GM12878 (cell line): ENCODE measurements at regions not wholly inside any gene's neighbourhood (a gene's known extent, or its start where the extent isn't known, plus 50 kb on each side); places are given as distances from the start of the nearest gene placed in this dataset.

Experiments
- ATAC-seq: fragments of 200-7000 bp; cut with Tn5 transposase; 3 replicates; pipeline ENCODE4 v1.9.1; 2020; ENCODE audit warnings: mild to moderate bottlenecking, moderate library complexity
- BruUV-seq: library from RNA; stranded (reverse); fragments of 400-500 nt; replicated peaks from 2 replicates; lab custom pipeline; 2021; lab: Mats Ljungman, UMichigan
- CTCF ChIA-PET: fragments of 300-600 bp; sonication (Branson Sonifier 250); formaldehyde crosslinking; extraction: SDS; loops from one replicate; lab custom pipeline; 2021; ENCODE audit warnings: inconsistent platforms; lab: Yijun Ruan, JAX
- POLR2A ChIA-PET: fragments of 350-600 bp; formaldehyde crosslinking; extraction: SDS; loops from one replicate; lab custom pipeline; 2021; ENCODE audit warnings: inconsistent platforms; lab: Charles Lee
- RAD21 ChIA-PET: fragments of 300-600 bp; sonication (Branson Sonifier 250); formaldehyde crosslinking; loops from one replicate; lab custom pipeline; 2023; ENCODE audit warnings: antibody characterized with exemption; ENCODE audit not compliant: unreplicated experiment; lab: Charles Lee
- SMC1A ChIA-PET: fragments of 300-600 bp; sonication (Branson Sonifier 250); formaldehyde crosslinking; loops from one replicate; lab custom pipeline; 2023; ENCODE audit not compliant: unreplicated experiment, uncharacterized antibody; lab: Charles Lee
- DNase-seq: peaks from one replicate; pipeline ENCODE4 v3.0.0-alpha.2; 2011; ENCODE audit warnings: low read depth, low spot score
- FAIRE-seq: peaks from 3 replicates; lab custom pipeline; 2011; peaks lifted over from hg19 to GRCh38; lab: Jason Lieb, UNC
- H2AFZ ChIP-seq: 2 replicates; pipeline ENCODE4 v1.6.0; 2011; ENCODE audit warnings: low read depth, low read length, control low read depth; ENCODE audit not compliant: control insufficient read depth
- H3K27ac ChIP-seq: 2 replicates; pipeline ENCODE4 v1.5.1; 2011; ENCODE audit warnings: control low read depth; ENCODE audit not compliant: control insufficient read depth, insufficient read depth
- H3K27me3 ChIP-seq, 2 experiments: replicated peaks in 1 of 2; 2 replicates each; pipeline versions ENCODE4 v1.6.0 to v1.6.1; 2011; ENCODE audit warnings: low read length in 1 of 2; ENCODE audit not compliant: control insufficient read depth in 2 of 2, insufficient read depth in 2 of 2
- H3K36me3 ChIP-seq, 2 experiments: 2 replicates each; pipeline ENCODE4 v1.5.1; 2011; ENCODE audit warnings: low read length in 1 of 2; ENCODE audit not compliant: control insufficient read depth in 2 of 2, insufficient read depth in 2 of 2
- H3K4me1 ChIP-seq: 2 replicates; pipeline ENCODE4 v1.6.1; 2011; ENCODE audit warnings: mild to moderate bottlenecking, low read length, moderate library complexity, mixed read lengths; ENCODE audit not compliant: control insufficient read depth, insufficient read depth
- H3K4me2 ChIP-seq: 2 replicates; pipeline ENCODE4 v1.6.0; 2011; ENCODE audit warnings: control low read depth; ENCODE audit not compliant: control insufficient read depth, insufficient read depth
- H3K4me3 ChIP-seq: fragments of 200-600 bp; sonication (generic); 2 replicates; pipeline ENCODE4 v1.5.1; 2016
- H3K79me2 ChIP-seq: 2 replicates; pipeline ENCODE4 v1.6.0; 2011; ENCODE audit warnings: low read length; ENCODE audit not compliant: control insufficient read depth, insufficient read depth
- H3K9ac ChIP-seq: 2 replicates; pipeline ENCODE4 v1.8.0; 2011; ENCODE audit warnings: low read length, control low read depth, mixed read lengths; ENCODE audit not compliant: control insufficient read depth, insufficient read depth
- H3K9me3 ChIP-seq: replicated peaks from 3 replicates; pipeline ENCODE4 v1.5.1; 2011; ENCODE audit warnings: mild to moderate bottlenecking, low read length; ENCODE audit not compliant: control insufficient read depth, insufficient read depth
- H4K20me1 ChIP-seq: 2 replicates; pipeline ENCODE4 v1.6.0; 2011; ENCODE audit not compliant: control insufficient read depth, insufficient read depth
- BCL11A ChIP-seq: IDR thresholded peaks from 2 replicates; pipeline ENCODE4 v1.6.1; 2011; ENCODE audit warnings: low read depth, low read length
- CBX5 ChIP-seq: sonication (generic); IDR thresholded peaks from 2 replicates; pipeline ENCODE4 v1.6.1; 2016; ENCODE audit warnings: low read depth, moderate library complexity, mild to moderate bottlenecking, inconsistent platforms
- CTCF ChIP-seq, 3 experiments: IDR thresholded peaks in 2 of 3; conservative IDR thresholded peaks in 1 of 3; 2 replicates each; pipeline ENCODE4 v1.5.1; 2011; ENCODE audit warnings: low read depth in 3 of 3, low read length in 3 of 3, mild to moderate bottlenecking in 3 of 3, control low read depth in 2 of 3, moderate library complexity in 2 of 3, inconsistent platforms in 1 of 3, mixed read lengths in 1 of 3; ENCODE audit not compliant: control insufficient read depth in 2 of 3, insufficient read depth in 1 of 3; ENCODE audit errors: extremely low read depth in 1 of 3
- MTA2 ChIP-seq: fragments of 450-650 bp; IDR thresholded peaks from 2 replicates; pipeline ENCODE4 v1.6.1; 2016; ENCODE audit warnings: low read depth, mild to moderate bottlenecking, moderate library complexity
- PAX8 ChIP-seq: fragments of 450-650 bp; IDR thresholded peaks from 2 replicates; pipeline ENCODE4 v1.6.1; 2017; ENCODE audit warnings: mild to moderate bottlenecking, moderate library complexity
- SKIL ChIP-seq: fragments of 450-650 bp; IDR thresholded peaks from 2 replicates; pipeline ENCODE4 v1.6.1; 2017; ENCODE audit warnings: mild to moderate bottlenecking, low read depth, inconsistent platforms; ENCODE audit not compliant: poor library complexity, severe bottlenecking
- SMARCA5 ChIP-seq: fragments of 450-650 bp; IDR thresholded peaks from 2 replicates; pipeline ENCODE4 v1.6.1; 2017; ENCODE audit warnings: mild to moderate bottlenecking
- STAT1 ChIP-seq: fragments of 450-650 bp; conservative IDR thresholded peaks from 2 replicates; pipeline ENCODE4 v1.6.1; 2014; ENCODE audit warnings: antibody characterized with exemption, mild to moderate bottlenecking
- ZBTB4 ChIP-seq: fragments of 450-650 bp; formaldehyde crosslinking; IDR thresholded peaks from 2 replicates; pipeline ENCODE4 v1.4.0; 2022; ENCODE audit warnings: mild to moderate bottlenecking, moderate library complexity
- WGBS: methylation state at CpG from one replicate; pipeline ENCODE4 v1.1.6; 2016; ENCODE audit warnings: low lambda C conversion rate; ENCODE audit not compliant: insufficient replicate concordance, insufficient coverage; ENCODE audit errors: missing lambda C conversion rate; 5-methylcytosine and 5-hydroxymethylcytosine counted together
- in situ Hi-C: fragments of 300-500 bp; cut with MboI; formaldehyde crosslinking; loops from 9 replicates; pipeline ENCODE4 v1.14.3; 2018; ENCODE audit warnings: mixed read lengths
- intact Hi-C: fragments of 100-400 bp; cut with micrococcal nuclease; formaldehyde crosslinking; loops from one replicate; pipeline ENCODE4 v1.14.2; 2022; ENCODE audit not compliant: unreplicated experiment

- no peak for TF ChIP-seq SKIL
- no peak for TF ChIP-seq ZBTB4 (CRISPR knock-in tag)
- TF ChIP-seq MTA2 = no peak
- TF ChIP-seq PAX8 = no peak
- TF ChIP-seq BCL11A = no peak
- TF ChIP-seq STAT1 = no peak
These were observed 78.1 kb upstream of the XYLT1 start (continued) for GRCh38 chr16:17548825-17549224.

GRCh38 chr16:17544785-17545184, 74.0 kb upstream of the XYLT1 start:
- DNase-seq (no peak), FAIRE-seq (no peak), ATAC-seq (no peak)
- no peaks in the 10 kb centered on the region for H3K36me3 ChIP-seq
- RAD21 ChIA-PET = no interaction called here
- CTCF ChIA-PET = interaction anchor here (0.5 to 1.4 kb wide), 3 partner anchors 28 to 62 kb away, joined by 3 to 5 read pairs (median 3); no protein-coding TSS in a partner anchor
- H3K4me2 ChIP-seq = no peak overlapping the region
- SMC1A ChIA-PET = interaction anchor here (1.4 to 1.5 kb wide), 2 partner anchors 11 to 12 kb away, joined by 4 to 5 read pairs; no protein-coding TSS in a partner anchor
- no peak overlapping the region for H3K4me3 ChIP-seq
- no peaks in the 10 kb centered on the region for H3K4me1 ChIP-seq
- POLR2A ChIA-PET = no interaction called here
- in situ Hi-C loops = no loop called here
- H3K27me3 ChIP-seq = no peaks in the 10 kb centered on the region; a peak in 1 of 4 replicates
- no TSS peak for BruUV-seq
- H3K79me2 ChIP-seq = no peaks in the 10 kb centered on the region
- WGBS = 22% methylated on average over 3 of the region's 3 CpGs
- H3K9ac ChIP-seq = no peak overlapping the region
- intact Hi-C loops = no loop called here
- H4K20me1 ChIP-seq = no peaks in the 10 kb centered on the region
- no peak for TF ChIP-seq CBX5
- TF ChIP-seq SMARCA5 = no peak
- peak in 1 of 3 experiments; percentile 19; a peak in 2 of 6 replicates for TF ChIP-seq CTCF (IDR thresholded peaks at IDR 0.05 in 2 of 3, conservative IDR thresholded peaks at IDR 0.05 in 1 of 3; ENCODE audit: control insufficient read depth in 2 of 3, extremely low read depth in 1 of 3, insufficient read depth in 1 of 3, low read depth in 3 of 3, low read length in 3 of 3)
- H2AFZ ChIP-seq = no peak overlapping the region
- no peaks in the 10 kb centered on the region for H3K9me3 ChIP-seq
- no peak overlapping the region for H3K27ac ChIP-seq
